ENCODE measurements at regions not wholly inside any gene's neighbourhood (a gene's known extent, or its start where the extent isn't known, plus 50 kb on each side); places are given as distances from the start of the nearest gene placed in this dataset.
"Not testable (repeated sequence)": the region's sequence is repeated elsewhere in the genome, so short reads cannot be mapped to it uniquely, and the experiment has no call there.

GRCh38 chr9:13436591-13436990, 157.1 kb upstream of the MPDZ start:
- Histone ChIP-seq H3K27ac (no peak overlapping the region), H3K36me3 (no peaks in the 10 kb centered on the region), H3K4me3 (no peak overlapping the region), H3K27me3 (no peaks in the 10 kb centered on the region), H3K9me3 (no peaks in the 10 kb centered on the region), H3K4me1 (no peaks in the 10 kb centered on the region)
- WGBS, 2 donors (ENCODE audit: low coverage in 1 of 2) = 43 to 92% methylated on average over 1 of the region's 1 CpG
- ATAC-seq = no peak
- TF ChIP-seq EP300 (IDR thresholded peaks at IDR 0.05) (no peak), POLR2A (IDR thresholded peaks at IDR 0.05) (no peak), POLR2AphosphoS5 (IDR thresholded peaks at IDR 0.05) (no peak), CTCF (IDR thresholded peaks at IDR 0.05) (no peak)

GRCh38 chr9:13433453-13433852, 154.0 kb upstream of the MPDZ start:
- not testable (repeated sequence) for H3K36me3 ChIP-seq, H3K27me3 ChIP-seq, H3K27ac ChIP-seq, H3K4me3 ChIP-seq, H3K9me3 ChIP-seq, ATAC-seq, H3K4me1 ChIP-seq
- 94 to 100% methylated on average over 4 of the region's 4 CpGs for WGBS, 2 donors (ENCODE audit: low coverage in 1 of 2)

GRCh38 chr9:13432904-13433303, 153.4 kb upstream of the MPDZ start:
- no peak for ATAC-seq
- H3K27me3 ChIP-seq = no peaks in the 10 kb centered on the region
- H3K9me3 ChIP-seq = no peaks in the 10 kb centered on the region
- H3K27ac ChIP-seq = no peak overlapping the region
- H3K36me3 ChIP-seq = no peaks in the 10 kb centered on the region
- peaks cover 0 to 14% (median 0%) of the 10 kb centered on the region in 3 donors for H3K4me1 ChIP-seq
- H3K4me3 ChIP-seq = no peak overlapping the region
- TF ChIP-seq CTCF (IDR thresholded peaks at IDR 0.05) (no peak), POLR2A (IDR thresholded peaks at IDR 0.05) (no peak), EP300 (IDR thresholded peaks at IDR 0.05) (no peak), POLR2AphosphoS5 (IDR thresholded peaks at IDR 0.05) (no peak)
- WGBS, 2 donors (ENCODE audit: low coverage in 1 of 2) = 76 to 83% methylated on average over 1 of the region's 1 CpG

- no peaks in the 10 kb centered on the region for H3K36me3 ChIP-seq
- no peaks in the 10 kb centered on the region for H3K9me3 ChIP-seq
- H3K27me3 ChIP-seq = no peaks in the 10 kb centered on the region
- no peak for ATAC-seq
- H3K27ac ChIP-seq = no peak overlapping the region
- H3K4me3 ChIP-seq = no peak overlapping the region
- no peak for TF ChIP-seq POLR2AphosphoS5 (IDR thresholded peaks at IDR 0.05)
- TF ChIP-seq EP300 (IDR thresholded peaks at IDR 0.05) = no peak
- no peak for TF ChIP-seq CTCF (IDR thresholded peaks at IDR 0.05)
- TF ChIP-seq POLR2A (IDR thresholded peaks at IDR 0.05) = no peak
- peaks cover 0 to 17% (median 0%) of the 10 kb centered on the region in 3 donors for H3K4me1 ChIP-seq
- WGBS, 2 donors (ENCODE audit: low coverage in 1 of 2) = 86 to 95% methylated on average over 2 of the region's 2 CpGs
These were observed 152.2 kb upstream of the MPDZ start for GRCh38 chr9:13431692-13432091.

- no peak overlapping the region for H3K4me3 ChIP-seq
- H3K27me3 ChIP-seq = no peaks in the 10 kb centered on the region
- no peaks in the 10 kb centered on the region for H3K9me3 ChIP-seq
- peaks cover 0 to 17% (median 0%) of the 10 kb centered on the region in 3 donors for H3K4me1 ChIP-seq
- no peak for TF ChIP-seq POLR2AphosphoS5 (IDR thresholded peaks at IDR 0.05)
- no peak for ATAC-seq
- H3K27ac ChIP-seq = no peak overlapping the region
- WGBS, 2 donors (ENCODE audit: low coverage in 1 of 2) = 100% methylated on average over 1 of the region's 6 CpGs; no CpG with 5 or more reads in 1 of the 2 donors
- H3K36me3 ChIP-seq = no peaks in the 10 kb centered on the region
These were observed 151.7 kb upstream of the MPDZ start for GRCh38 chr9:13431222-13431536.

- Histone ChIP-seq H3K36me3 (no peaks in the 10 kb centered on the region), H3K4me3 (no peak overlapping the region), H3K4me1 (peaks cover 0 to 17% (median 0%) of the 10 kb centered on the region in 3 donors), H3K27me3 (no peaks in the 10 kb centered on the region), H3K9me3 (no peaks in the 10 kb centered on the region), H3K27ac (no peak overlapping the region)
- no peak for ATAC-seq
- TF ChIP-seq POLR2AphosphoS5 (IDR thresholded peaks at IDR 0.05) (no peak), EP300 (IDR thresholded peaks at IDR 0.05) (no peak), POLR2A (IDR thresholded peaks at IDR 0.05) (no peak), CTCF (IDR thresholded peaks at IDR 0.05) (no peak)
- 78 to 79% methylated on average over 8 to 9 of the region's 11 CpGs for WGBS, 2 donors (ENCODE audit: low coverage in 1 of 2)
These were observed 151.1 kb upstream of the MPDZ start for GRCh38 chr9:13430368-13431221.

Measured in gastroesophageal sphincter (tissue), 4 donors.